ENCODE measurements at regions not wholly inside any gene's neighbourhood (a gene's known extent, or its start where the extent isn't known, plus 50 kb on each side); places are given as distances from the start of the nearest gene placed in this dataset.

DNA sequence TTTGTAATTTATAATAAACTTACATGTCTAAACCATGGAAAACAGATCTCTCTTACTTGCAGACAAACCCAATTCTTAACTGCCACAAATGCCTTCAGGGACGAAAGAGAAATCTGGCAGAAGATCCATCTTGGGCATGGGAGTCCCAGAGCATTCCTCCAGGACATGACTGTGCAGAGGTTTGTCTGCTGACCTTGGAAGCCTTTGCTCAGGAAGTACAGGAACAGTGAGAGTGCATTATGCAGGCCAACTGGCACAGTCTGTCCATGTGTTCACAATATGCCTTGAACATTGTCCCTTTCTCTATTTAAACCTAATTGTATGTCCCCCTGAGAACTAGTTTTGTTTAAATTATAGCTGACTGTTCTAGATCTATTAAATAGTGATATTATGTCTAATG lies 467.1 kb downstream of the ATP23 start:
- TF ChIP-seq RAD21 (IDR thresholded peaks at IDR 0.05; ENCODE audit: low read depth): no peak
- TF ChIP-seq TCF12 (IDR thresholded peaks at IDR 0.05; ENCODE audit: low read depth): no peak
- no peak for TF ChIP-seq EP300 (IDR thresholded peaks at IDR 0.05; ENCODE audit: borderline replicate concordance)
- TF ChIP-seq CEBPB (IDR thresholded peaks at IDR 0.05): no peak
- TF ChIP-seq, protein P1, sequence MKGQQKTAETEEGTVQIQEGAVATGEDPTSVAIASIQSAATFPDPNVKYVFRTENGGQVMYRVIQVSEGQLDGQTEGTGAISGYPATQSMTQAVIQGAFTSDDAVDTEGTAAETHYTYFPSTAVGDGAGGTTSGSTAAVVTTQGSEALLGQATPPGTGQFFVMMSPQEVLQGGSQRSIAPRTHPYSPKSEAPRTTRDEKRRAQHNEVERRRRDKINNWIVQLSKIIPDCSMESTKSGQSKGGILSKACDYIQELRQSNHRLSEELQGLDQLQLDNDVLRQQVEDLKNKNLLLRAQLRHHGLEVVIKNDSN (IDR thresholded peaks at IDR 0.05): no peak
- TF ChIP-seq TAF1 (IDR thresholded peaks at IDR 0.05; ENCODE audit: low read depth): no peak
- TF ChIP-seq EGR1 (IDR thresholded peaks at IDR 0.05): no peak
- TF ChIP-seq, protein P2, sequence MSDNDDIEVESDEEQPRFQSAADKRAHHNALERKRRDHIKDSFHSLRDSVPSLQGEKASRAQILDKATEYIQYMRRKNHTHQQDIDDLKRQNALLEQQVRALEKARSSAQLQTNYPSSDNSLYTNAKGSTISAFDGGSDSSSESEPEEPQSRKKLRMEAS (IDR thresholded peaks at IDR 0.05): no peak
- TF ChIP-seq FOXM1 (IDR thresholded peaks at IDR 0.05; ENCODE audit: borderline replicate concordance, low read depth): no peak
- no peak for TF ChIP-seq ZBTB7A (IDR thresholded peaks at IDR 0.05; ENCODE audit: low read depth)
- TF ChIP-seq TEAD4 (IDR thresholded peaks at IDR 0.05): no peak
- no peak for TF ChIP-seq REST (IDR thresholded peaks at IDR 0.05; ENCODE audit: low read depth)
- no peak for TF ChIP-seq CREB1 (IDR thresholded peaks at IDR 0.05; ENCODE audit: low read depth)
- TF ChIP-seq NFIC (IDR thresholded peaks at IDR 0.05): no peak

DNA sequence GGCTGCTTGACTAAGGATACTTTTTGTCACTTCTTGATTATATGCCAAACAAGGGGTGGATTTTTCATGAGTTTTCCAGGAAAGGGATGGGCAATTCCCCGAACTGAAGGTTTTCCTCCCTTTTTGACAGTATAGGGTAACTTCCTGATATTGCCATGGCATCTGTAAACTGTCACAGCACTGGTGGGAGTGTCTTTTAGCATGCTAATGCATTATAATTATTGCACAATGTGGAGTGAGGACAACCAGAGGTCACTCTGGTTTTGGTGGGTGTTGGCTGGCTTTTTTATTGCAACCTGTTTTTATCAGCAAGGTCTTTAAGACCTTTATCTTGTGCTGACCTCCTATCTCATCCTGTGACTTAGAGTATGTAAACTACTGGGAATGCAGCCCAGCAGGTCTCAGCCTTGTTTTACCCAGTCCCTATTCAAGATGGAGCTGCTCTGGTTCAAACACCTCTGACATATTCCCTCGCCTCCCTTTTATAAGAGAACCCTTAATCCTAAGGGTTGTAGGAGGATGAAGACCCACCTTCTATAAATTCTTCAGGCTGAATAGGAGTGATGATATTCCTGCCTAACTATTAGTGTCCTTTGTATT lies 471.2 kb downstream of the ATP23 start:
- TF ChIP-seq TCF12 (IDR thresholded peaks at IDR 0.05; ENCODE audit: low read depth) (no peak), REST (IDR thresholded peaks at IDR 0.05; ENCODE audit: low read depth) (no peak), NFIC (IDR thresholded peaks at IDR 0.05) (no peak), CEBPB (IDR thresholded peaks at IDR 0.05) (no peak), EGR1 (IDR thresholded peaks at IDR 0.05) (no peak), ZBTB7A (IDR thresholded peaks at IDR 0.05; ENCODE audit: low read depth) (no peak), FOXM1 (IDR thresholded peaks at IDR 0.05; ENCODE audit: borderline replicate concordance, low read depth) (no peak), CREB1 (IDR thresholded peaks at IDR 0.05; ENCODE audit: low read depth) (no peak), RAD21 (IDR thresholded peaks at IDR 0.05; ENCODE audit: low read depth) (no peak), TAF1 (IDR thresholded peaks at IDR 0.05; ENCODE audit: low read depth) (no peak), TEAD4 (IDR thresholded peaks at IDR 0.05) (no peak)
- TF ChIP-seq, protein P1 (IDR thresholded peaks at IDR 0.05): no peak

DNA sequence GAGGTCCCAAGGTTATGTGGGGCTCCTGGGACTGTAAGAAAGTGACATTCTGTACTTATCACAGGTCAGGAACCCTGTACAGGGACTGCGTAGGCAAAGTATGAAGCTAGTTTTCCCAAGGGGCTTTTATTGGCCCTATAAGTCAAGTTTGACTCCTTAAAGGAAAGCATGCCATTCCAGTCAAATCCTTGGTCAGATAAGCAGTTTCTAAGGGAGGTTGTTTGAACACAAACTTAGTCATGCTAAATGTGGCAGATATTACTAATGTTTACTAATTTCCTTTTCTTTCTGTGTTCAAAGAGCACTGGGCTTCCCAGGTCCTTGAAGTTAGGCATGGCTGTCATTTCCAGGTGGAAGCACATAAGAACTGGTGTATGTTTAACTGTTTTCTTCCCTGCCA lies 472.4 kb downstream of the ATP23 start:
- TF ChIP-seq TCF12 (IDR thresholded peaks at IDR 0.05; ENCODE audit: low read depth) (no peak), RAD21 (IDR thresholded peaks at IDR 0.05; ENCODE audit: low read depth) (no peak), CEBPB (IDR thresholded peaks at IDR 0.05) (no peak), FOXM1 (IDR thresholded peaks at IDR 0.05; ENCODE audit: borderline replicate concordance, low read depth) (no peak), REST (IDR thresholded peaks at IDR 0.05; ENCODE audit: low read depth) (no peak), TAF1 (IDR thresholded peaks at IDR 0.05; ENCODE audit: low read depth) (no peak), YY1 (IDR thresholded peaks at IDR 0.05; ENCODE audit: low read depth) (no peak), TEAD4 (IDR thresholded peaks at IDR 0.05) (no peak)
- TF ChIP-seq, protein P2 (IDR thresholded peaks at IDR 0.05): no peak

- no peak for TF ChIP-seq RAD21 (IDR thresholded peaks at IDR 0.05; ENCODE audit: low read depth)
- no peak for TF ChIP-seq TCF12 (IDR thresholded peaks at IDR 0.05; ENCODE audit: low read depth)
- TF ChIP-seq EP300 (IDR thresholded peaks at IDR 0.05; ENCODE audit: borderline replicate concordance): no peak
- no peak for TF ChIP-seq REST (IDR thresholded peaks at IDR 0.05; ENCODE audit: low read depth)
- TF ChIP-seq, protein P1 (IDR thresholded peaks at IDR 0.05): no peak
- no peak for TF ChIP-seq CREB1 (IDR thresholded peaks at IDR 0.05; ENCODE audit: low read depth)
- TF ChIP-seq ZBTB7A (IDR thresholded peaks at IDR 0.05; ENCODE audit: low read depth): no peak
- no peak for TF ChIP-seq CEBPB (IDR thresholded peaks at IDR 0.05)
- TF ChIP-seq, protein P2 (IDR thresholded peaks at IDR 0.05): no peak
- no peak for TF ChIP-seq TEAD4 (IDR thresholded peaks at IDR 0.05)
- TF ChIP-seq YY1 (IDR thresholded peaks at IDR 0.05; ENCODE audit: low read depth): no peak
- no peak for TF ChIP-seq TAF1 (IDR thresholded peaks at IDR 0.05; ENCODE audit: low read depth)
- no peak for TF ChIP-seq FOXM1 (IDR thresholded peaks at IDR 0.05; ENCODE audit: borderline replicate concordance, low read depth)
- TF ChIP-seq EGR1 (IDR thresholded peaks at IDR 0.05): no peak
- TF ChIP-seq NFIC (IDR thresholded peaks at IDR 0.05): no peak
Observed at GRCh38 chr12:58414398-58414871, 473.1 kb downstream of the ATP23 start.

Measured in Ishikawa (cell line).